GM13976 (cell line): ENCODE measurements at regions not wholly inside any gene's neighbourhood (a gene's known extent, or its start where the extent isn't known, plus 50 kb on each side); places are given as distances from the start of the nearest gene placed in this dataset.

ENCODE experiments used
- DNase-seq: peaks from one replicate; pipeline ENCODE4 v3.0.0; 2012; ENCODE audit warnings: low spot score
- CTCF ChIP-seq: IDR thresholded peaks from 2 replicates; pipeline ENCODE4 v1.5.1; 2012; ENCODE audit warnings: borderline replicate concordance, mild to moderate bottlenecking; ENCODE audit not compliant: insufficient read depth; ENCODE audit errors: extremely low read depth, missing control alignments, control extremely low read depth
- in situ Hi-C: fragments of 300-500 bp; cut with MboI; formaldehyde crosslinking; loops from one replicate; pipeline ENCODE4 v1.12.0; 2022; ENCODE audit warnings: low sequenced_read_pairs, mixed read lengths, inconsistent platforms; ENCODE audit not compliant: unreplicated experiment

DNA sequence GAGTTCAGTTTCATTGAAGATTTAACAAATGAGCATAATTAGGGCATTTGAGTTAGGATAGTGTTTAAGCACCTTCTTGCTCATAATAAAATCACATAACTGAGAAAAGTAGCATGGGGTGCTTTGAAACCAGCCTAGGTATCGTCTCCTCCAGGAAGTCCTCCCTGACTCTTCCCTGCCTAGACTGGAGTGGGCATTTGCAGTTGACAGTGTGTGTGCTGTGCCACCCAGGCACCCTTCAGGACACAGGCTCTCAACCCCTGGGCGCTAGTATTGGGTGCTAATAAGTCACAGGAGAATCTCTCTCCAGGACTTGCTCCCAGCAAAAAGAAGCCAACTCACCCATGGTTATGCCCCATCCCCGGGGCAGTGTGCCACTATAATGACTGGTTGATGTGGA, 584.1 kb downstream of the INSC start:
- no peak for TF ChIP-seq CTCF
- in situ Hi-C loops = no loop called here
- no peak for DNase-seq

DNA sequence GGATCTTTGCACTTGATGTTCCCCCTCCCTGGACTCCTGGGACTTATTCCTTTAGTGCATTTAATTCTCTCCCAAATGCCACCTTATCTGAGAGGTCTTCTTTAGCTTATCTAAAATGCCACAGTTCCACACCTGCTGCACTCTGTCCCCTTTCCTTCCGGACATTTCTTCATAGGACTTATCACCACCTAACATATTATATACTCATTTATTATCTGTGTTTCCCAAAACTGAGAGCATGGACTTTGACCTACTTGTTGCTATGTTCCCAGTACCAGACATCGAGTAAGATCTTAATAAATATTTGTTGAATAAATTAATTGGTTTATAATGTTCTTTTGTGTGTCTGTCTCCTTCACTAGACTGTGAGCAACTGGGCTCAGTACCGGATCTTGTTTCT, 585.3 kb downstream of the INSC start:
- in situ Hi-C loops = no loop called here
- DNase-seq = no peak
- TF ChIP-seq CTCF = no peak

- no peak for TF ChIP-seq CTCF
- DNase-seq = no peak
- in situ Hi-C loops = no loop called here
Measured at GRCh38 chr11:15700456-15700855, 585.7 kb downstream of the INSC start.

DNA sequence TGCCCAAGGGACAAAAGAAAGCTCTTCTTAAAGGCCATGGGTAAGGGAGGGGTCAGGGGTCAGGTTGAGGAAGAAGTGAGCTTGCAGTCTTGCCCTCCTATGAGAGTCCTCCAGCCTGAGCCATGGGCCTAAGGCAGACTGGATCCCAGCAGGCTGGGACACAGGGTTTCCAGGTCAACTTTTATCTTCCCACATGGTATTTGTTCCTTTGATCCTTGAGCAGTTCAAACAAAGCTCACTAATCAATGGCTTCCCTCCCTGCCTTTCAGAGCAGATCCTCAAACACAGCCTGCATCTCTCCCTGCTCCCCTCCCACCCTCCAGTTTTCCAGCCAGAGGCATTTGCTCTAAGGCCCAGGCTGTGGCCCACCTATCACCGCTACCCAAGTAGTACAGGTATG, 589.3 kb downstream of the INSC start:
- DNase-seq = no peak
- in situ Hi-C loops = no loop called here
- no peak for TF ChIP-seq CTCF

- no peak for DNase-seq
Measured at GRCh38 chr11:15704556-15704955, 589.8 kb downstream of the INSC start.

DNA sequence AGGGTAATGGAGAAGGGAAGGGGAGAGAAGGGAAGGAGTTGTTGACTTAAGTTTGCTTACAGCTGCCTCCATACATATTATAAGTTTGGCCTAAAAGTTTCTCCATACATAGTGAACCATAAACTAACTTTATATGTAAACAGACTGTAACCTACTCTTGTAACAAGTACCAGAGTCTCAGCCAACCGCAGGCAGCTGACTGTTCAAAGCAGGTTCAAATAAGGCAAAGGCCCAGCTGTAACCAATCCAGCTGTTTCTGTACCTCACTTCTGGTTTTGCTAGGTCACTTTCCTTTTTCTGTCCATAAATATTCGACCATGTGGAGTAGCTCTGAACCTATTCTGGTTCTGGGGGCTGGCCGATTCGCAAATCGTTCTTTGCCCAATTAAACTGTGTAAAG, 591.2 kb downstream of the INSC start:
- in situ Hi-C loops = no loop called here
- DNase-seq = no peak
- TF ChIP-seq CTCF = no peak

More at GRCh38 chr11:15704556-15704955, 589.8 kb downstream of the INSC start:
- TF ChIP-seq CTCF = no peak
- in situ Hi-C loops = no loop called here

DNA sequence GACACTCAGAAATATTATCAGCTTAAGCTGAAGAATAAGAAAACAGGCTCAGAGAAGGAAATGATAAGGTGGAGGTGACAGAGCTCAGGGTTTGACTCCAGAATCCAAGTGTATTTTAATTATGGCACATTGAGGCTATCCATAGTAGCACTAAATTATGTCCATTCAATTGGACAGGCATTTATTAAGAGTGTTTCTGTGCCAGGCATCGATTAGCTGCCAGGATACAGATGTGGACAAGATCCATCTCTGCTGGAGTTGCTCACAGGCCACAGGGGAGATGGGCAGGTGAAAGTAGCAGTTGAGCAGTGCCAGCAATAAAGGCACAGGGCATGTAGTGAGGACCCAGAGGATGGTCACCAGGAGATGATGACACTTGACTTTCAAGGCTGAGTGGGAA, 592.5 kb downstream of the INSC start:
- in situ Hi-C loops = no loop called here
- TF ChIP-seq CTCF = no peak
- no peak for DNase-seq
